ENCODE measurements at regions not wholly inside any gene's neighbourhood (a gene's known extent, or its start where the extent isn't known, plus 50 kb on each side); places are given as distances from the start of the nearest gene placed in this dataset.

DNA sequence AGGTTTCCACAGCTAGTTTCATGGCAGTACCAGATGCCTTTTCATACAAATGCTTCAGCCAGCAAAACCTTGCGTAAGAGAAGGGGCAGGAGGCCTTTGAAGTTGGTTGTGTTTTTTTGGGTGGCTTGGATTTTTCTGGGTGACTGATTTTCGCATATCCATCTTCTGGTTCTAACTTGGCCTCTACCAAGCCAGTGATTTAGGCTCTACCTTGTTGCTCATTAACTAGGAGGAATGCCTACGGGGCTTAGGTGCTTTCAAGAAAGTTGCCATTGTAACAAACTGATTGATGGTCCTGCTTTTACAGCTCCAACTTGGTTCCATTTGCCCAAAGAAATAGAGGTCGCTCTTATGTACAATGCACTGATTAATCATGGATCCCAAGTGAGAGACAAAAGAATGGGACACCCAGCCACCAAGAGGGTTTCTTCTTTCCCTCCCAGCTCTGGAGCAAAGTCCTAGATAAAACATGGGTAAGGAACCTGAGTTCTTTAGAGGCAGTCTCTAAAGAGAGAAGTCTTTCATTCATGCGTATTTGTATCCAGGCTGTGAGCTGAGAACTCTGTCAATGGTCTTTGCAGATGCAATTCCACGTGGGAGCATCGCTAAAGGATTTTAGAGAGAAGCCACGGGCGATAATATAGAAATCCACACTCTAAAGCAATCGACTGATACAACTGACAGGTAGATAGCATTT lies 92.1 kb upstream of the FGFR2 start:
- no peaks in the 10 kb centered on the region for H3K36me3 ChIP-seq (ENCODE audit: control insufficient read depth, insufficient read depth, low read length)
- H3K27me3 ChIP-seq (ENCODE audit: control insufficient read depth, insufficient read depth, low read length): no peaks in the 10 kb centered on the region
- no peak overlapping the region for H3K4me3 ChIP-seq (ENCODE audit: low read depth, low read length)
- H3K4me1 ChIP-seq (ENCODE audit: control insufficient read depth, insufficient read depth, low read length): peaks cover 16% of the 10 kb centered on the region; the same call in 1 of the 2 replicates
- no peaks in the 10 kb centered on the region for H3K9me3 ChIP-seq (ENCODE audit: control insufficient read depth, insufficient read depth, low read length)
- H3K9ac ChIP-seq (ENCODE audit: low read depth, low read length): no peak overlapping the region
- H3K27ac ChIP-seq (ENCODE audit: low read depth, low read length): peak overlapping the region; percentile 24

DNA sequence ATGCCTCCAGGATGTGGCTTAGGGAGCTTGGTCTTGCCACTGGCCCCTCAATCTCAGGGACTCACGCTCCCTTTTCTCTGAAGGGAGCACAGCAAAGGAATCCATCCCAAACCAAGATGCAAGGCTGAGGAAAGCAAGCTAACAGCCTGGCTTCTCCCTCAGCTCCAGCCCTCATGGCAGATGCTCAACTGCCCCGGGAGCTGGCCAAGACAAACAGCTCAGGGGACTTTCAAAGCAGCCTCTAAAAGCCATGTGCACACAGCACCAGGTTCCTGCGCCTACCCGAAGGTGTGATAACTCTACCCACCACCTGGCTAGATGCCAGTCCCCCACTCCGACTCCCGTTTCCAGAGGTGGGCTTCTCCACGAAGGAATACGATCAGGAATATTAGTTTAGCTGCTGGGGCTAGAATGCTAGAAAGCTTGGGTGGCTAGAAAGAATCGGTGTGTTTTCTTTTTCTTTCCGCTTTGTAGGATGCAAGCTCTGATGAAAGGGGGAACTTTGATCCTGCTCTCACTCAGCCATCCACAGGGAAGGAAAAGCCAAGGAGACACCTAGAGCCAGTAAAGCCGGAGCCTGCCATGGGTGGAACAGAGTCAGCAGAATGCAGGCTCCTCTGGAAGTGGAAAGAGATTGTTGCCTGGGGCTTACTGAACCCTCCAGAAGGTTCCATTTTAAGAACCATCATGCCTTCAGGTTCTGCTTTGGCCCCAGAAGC lies 89.0 kb upstream of the FGFR2 start:
- no peak overlapping the region for H3K4me3 ChIP-seq (ENCODE audit: low read depth, low read length)
- no peaks in the 10 kb centered on the region for H3K27me3 ChIP-seq (ENCODE audit: control insufficient read depth, insufficient read depth, low read length)
- no peak overlapping the region for H3K27ac ChIP-seq (ENCODE audit: low read depth, low read length)
- H3K9me3 ChIP-seq (ENCODE audit: control insufficient read depth, insufficient read depth, low read length): no peaks in the 10 kb centered on the region
- H3K4me1 ChIP-seq (ENCODE audit: control insufficient read depth, insufficient read depth, low read length): peaks cover 20% of the 10 kb centered on the region
- no peaks in the 10 kb centered on the region for H3K36me3 ChIP-seq (ENCODE audit: control insufficient read depth, insufficient read depth, low read length)
- no peak overlapping the region for H3K9ac ChIP-seq (ENCODE audit: low read depth, low read length)

DNA sequence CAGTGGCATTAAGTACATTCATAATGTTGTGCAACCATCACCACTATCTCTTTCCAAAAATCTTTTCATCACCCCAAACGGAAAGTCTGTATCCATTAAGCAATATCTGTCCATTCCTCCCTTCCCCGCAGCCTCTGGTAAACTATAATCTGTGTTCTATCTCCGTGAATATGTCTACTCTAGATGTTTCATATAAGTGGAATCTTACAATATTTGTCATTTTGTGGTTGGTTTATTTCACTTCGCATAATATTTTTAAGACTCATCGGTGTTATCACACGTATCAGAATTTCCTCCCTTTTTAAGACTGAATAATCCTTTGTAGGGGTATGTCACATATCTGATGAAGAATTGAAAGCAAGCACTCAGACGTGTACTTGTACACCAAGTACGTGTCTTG lies 86.0 kb upstream of the FGFR2 start:
- Histone ChIP-seq H3K4me3 (ENCODE audit: low read depth, low read length) (no peak overlapping the region), H3K36me3 (ENCODE audit: control insufficient read depth, insufficient read depth, low read length) (no peaks in the 10 kb centered on the region), H3K27ac (ENCODE audit: low read depth, low read length) (no peak overlapping the region), H3K27me3 (ENCODE audit: control insufficient read depth, insufficient read depth, low read length) (no peaks in the 10 kb centered on the region), H3K9me3 (ENCODE audit: control insufficient read depth, insufficient read depth, low read length) (no peaks in the 10 kb centered on the region), H3K9ac (ENCODE audit: low read depth, low read length) (no peak overlapping the region), H3K4me1 (ENCODE audit: control insufficient read depth, insufficient read depth, low read length) (peaks cover 8% of the 10 kb centered on the region; the same call in 1 of the 2 replicates)

DNA sequence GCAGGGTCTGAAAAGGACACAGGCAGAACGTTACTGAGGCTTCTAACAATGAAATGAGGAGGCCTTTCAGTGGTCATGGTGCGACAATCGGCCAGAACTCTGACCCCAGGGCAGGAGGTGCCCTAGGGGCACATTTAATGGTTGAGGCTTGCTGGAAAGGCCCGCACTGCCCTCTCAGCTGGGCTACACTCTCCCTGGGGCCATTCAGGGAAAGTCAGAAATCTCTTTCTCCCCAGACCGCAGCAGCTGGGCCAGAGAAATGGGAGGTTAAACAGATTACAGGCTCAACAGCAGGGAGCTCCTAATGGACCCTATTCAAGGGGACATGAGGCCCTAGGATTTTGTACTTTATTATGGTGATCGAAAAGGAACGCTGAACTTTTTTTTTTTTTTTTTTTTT lies 85.6 kb upstream of the FGFR2 start:
- no peaks in the 10 kb centered on the region for H3K27me3 ChIP-seq (ENCODE audit: control insufficient read depth, insufficient read depth, low read length)
- no peak overlapping the region for H3K9ac ChIP-seq (ENCODE audit: low read depth, low read length)
- H3K4me3 ChIP-seq (ENCODE audit: low read depth, low read length): no peak overlapping the region
- no peak overlapping the region for H3K27ac ChIP-seq (ENCODE audit: low read depth, low read length)
- H3K4me1 ChIP-seq (ENCODE audit: control insufficient read depth, insufficient read depth, low read length): peaks cover 8% of the 10 kb centered on the region; the same call in 1 of the 2 replicates
- H3K36me3 ChIP-seq (ENCODE audit: control insufficient read depth, insufficient read depth, low read length): no peaks in the 10 kb centered on the region
- 0 out of 2 replicates have a peak, but pooled peaks cover 2% of the 10 kb centered on the region for H3K9me3 ChIP-seq (ENCODE audit: control insufficient read depth, insufficient read depth, low read length)

DNA sequence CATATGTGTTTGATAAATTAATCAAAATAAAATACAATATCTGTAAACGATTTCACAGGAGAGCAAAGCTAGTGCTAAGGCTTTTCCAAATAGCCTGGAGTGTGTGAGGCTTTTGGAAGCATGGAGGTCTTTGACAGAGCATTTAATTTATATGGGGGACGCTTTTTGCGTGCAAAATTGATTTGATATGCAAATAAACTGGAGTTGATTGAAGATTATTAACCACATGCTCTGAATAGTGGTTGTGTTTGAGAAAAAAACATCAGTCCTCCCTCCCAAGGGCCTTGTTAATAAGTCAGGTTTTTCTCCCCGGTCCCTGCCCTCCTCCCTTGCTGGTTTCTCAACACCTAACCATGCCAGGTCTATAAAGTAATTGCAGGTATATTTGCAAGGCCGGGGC lies 85.1 kb upstream of the FGFR2 start:
- H3K4me3 ChIP-seq (ENCODE audit: low read depth, low read length): no peak overlapping the region
- no peak overlapping the region for H3K27ac ChIP-seq (ENCODE audit: low read depth, low read length)
- H3K36me3 ChIP-seq (ENCODE audit: control insufficient read depth, insufficient read depth, low read length): no peaks in the 10 kb centered on the region
- peaks cover 8% of the 10 kb centered on the region; the same call in 1 of the 2 replicates for H3K4me1 ChIP-seq (ENCODE audit: control insufficient read depth, insufficient read depth, low read length)
- no peaks in the 10 kb centered on the region for H3K27me3 ChIP-seq (ENCODE audit: control insufficient read depth, insufficient read depth, low read length)
- peaks cover 7% of the 10 kb centered on the region; the same call in 1 of the 2 replicates for H3K9me3 ChIP-seq (ENCODE audit: control insufficient read depth, insufficient read depth, low read length)
- H3K9ac ChIP-seq (ENCODE audit: low read depth, low read length): no peak overlapping the region

DNA sequence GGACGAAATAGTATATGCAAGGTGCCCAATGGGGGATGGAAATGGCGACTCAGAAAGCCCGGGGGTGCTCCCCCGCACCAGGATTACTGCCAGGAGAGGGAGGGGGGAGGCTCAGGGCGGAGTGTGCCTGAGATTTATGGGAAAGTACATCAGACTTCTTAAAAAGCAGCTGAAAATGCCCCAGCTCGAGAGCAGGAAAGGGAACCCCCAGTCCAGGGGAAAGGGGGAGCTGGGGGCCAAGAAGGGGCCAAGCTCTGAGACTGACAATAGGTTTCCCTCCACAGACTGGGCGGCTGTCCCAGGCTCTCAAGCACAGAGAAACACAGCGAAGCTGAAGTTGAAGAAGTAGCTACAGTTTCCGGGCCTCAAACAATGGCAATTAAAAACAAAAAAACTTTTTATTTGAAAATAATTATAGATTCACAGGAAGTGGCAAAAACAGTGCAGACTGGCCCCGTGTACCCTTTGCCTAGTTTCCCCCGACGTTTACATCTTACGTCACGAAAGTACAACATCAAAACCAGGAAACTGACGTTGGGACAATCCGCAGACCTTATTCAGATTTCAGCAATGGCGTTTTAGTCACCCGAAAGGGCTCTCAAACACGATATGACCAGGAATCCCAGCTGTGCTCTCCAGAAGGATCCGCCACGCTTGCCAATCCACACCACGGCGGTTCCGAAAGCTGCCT lies 83.9 kb upstream of the FGFR2 start:
- Histone ChIP-seq H3K27ac (ENCODE audit: low read depth, low read length) (no peak overlapping the region), H3K9ac (ENCODE audit: low read depth, low read length) (no peak overlapping the region), H3K36me3 (ENCODE audit: control insufficient read depth, insufficient read depth, low read length) (no peaks in the 10 kb centered on the region), H3K4me3 (ENCODE audit: low read depth, low read length) (no peak overlapping the region), H3K27me3 (ENCODE audit: control insufficient read depth, insufficient read depth, low read length) (no peaks in the 10 kb centered on the region), H3K4me1 (ENCODE audit: control insufficient read depth, insufficient read depth, low read length) (peaks cover 8% of the 10 kb centered on the region; the same call in 1 of the 2 replicates), H3K9me3 (ENCODE audit: control insufficient read depth, insufficient read depth, low read length) (peaks cover 9% of the 10 kb centered on the region; the same call in 1 of the 2 replicates)

DNA sequence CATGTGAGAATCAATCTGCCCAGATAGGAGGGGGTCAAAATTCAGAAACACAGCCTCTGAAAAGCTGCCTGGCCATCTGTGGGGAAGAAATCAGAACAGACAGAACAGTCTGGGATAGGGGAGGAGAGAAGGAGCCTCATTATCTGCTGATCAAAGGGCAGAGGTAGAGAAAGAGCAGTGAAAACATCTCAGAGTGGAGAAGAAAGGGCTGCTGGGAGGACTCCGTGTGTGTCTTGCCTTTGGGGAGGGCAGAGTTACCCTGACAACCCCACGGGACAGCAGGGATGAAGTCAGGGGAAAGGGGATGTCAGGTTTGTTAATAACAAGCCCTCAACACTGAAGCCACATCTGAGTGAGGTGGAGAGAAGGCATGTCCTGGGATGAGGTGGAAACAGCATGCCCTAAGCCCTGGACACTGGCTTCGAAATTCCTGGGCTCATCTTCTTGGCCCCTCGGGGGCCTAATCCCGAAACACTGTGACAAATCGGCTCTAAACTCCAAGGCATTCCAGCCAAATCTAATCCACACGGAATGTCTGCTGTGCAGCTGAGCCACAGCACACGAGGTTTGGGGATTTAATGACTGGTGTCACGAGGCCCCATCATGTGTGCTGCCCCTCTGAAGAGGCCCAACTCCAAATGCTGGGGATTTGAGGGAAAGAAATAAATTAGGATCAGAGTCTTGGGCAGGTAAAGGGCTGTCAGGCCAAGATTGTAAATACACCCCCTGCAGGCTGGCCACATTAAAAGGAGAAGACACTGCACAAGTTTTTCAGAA lies 82.8 kb upstream of the FGFR2 start:
- Histone ChIP-seq H3K27me3 (ENCODE audit: control insufficient read depth, insufficient read depth, low read length) (no peaks in the 10 kb centered on the region), H3K27ac (ENCODE audit: low read depth, low read length) (no peak overlapping the region), H3K4me1 (ENCODE audit: control insufficient read depth, insufficient read depth, low read length) (peaks cover 8% of the 10 kb centered on the region; the same call in 1 of the 2 replicates), H3K4me3 (ENCODE audit: low read depth, low read length) (no peak overlapping the region), H3K9ac (ENCODE audit: low read depth, low read length) (no peak overlapping the region), H3K36me3 (ENCODE audit: control insufficient read depth, insufficient read depth, low read length) (no peaks in the 10 kb centered on the region), H3K9me3 (ENCODE audit: control insufficient read depth, insufficient read depth, low read length) (peaks cover 9% of the 10 kb centered on the region; the same call in 1 of the 2 replicates)

DNA sequence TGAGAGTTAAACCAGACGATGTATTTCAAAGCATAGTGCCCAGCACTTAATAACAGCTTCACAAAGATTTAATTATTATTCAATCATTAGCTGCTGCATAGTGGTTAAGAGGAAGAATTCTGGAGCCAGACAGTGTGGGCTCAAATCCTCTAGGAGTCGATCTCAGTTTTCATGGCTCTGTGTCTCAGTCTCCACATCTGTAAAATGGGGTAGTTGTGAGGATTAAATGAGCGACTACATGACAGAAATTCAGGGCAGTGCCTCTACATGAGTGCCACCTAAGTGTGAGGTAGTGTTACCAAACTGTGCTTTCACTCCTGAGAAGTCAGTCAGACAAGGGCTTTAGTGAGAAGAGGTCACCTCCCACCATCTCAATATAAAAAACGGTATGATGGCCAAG lies 81.7 kb upstream of the FGFR2 start:
- no peaks in the 10 kb centered on the region for H3K36me3 ChIP-seq (ENCODE audit: control insufficient read depth, insufficient read depth, low read length)
- no peaks in the 10 kb centered on the region for H3K27me3 ChIP-seq (ENCODE audit: control insufficient read depth, insufficient read depth, low read length)
- H3K4me1 ChIP-seq (ENCODE audit: control insufficient read depth, insufficient read depth, low read length): peaks cover 8% of the 10 kb centered on the region; the same call in 1 of the 2 replicates
- H3K9ac ChIP-seq (ENCODE audit: low read depth, low read length): no peak overlapping the region
- H3K4me3 ChIP-seq (ENCODE audit: low read depth, low read length): no peak overlapping the region
- no peak overlapping the region for H3K27ac ChIP-seq (ENCODE audit: low read depth, low read length)
- peaks cover 9% of the 10 kb centered on the region; the same call in 1 of the 2 replicates for H3K9me3 ChIP-seq (ENCODE audit: control insufficient read depth, insufficient read depth, low read length)

DNA sequence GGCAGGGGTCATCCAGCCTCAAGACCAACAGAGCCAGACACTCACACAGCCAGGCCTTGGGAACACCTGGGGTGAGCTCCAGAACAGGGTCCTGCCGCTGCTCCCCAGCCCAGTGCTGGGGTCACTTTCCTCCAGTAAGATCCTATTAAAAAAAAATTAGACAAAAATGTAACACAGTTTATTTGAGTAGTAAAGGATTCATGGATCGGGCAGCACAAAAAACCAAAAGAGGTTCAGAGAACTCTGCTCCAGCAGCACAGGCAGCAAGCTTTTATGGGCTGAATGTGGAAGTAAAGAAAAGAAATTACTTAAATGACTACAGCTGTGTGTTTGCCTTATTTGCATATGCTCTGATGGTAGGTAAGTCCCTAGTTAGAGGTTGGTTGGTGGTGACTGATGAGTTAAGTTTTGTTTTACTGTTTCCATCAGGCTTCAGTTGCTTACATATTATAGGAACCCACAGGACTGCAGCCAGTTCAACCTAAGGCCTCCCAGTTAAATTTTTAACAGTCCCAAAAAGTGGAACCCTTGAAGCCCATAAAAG lies 80.5 kb upstream of the FGFR2 start:
- H3K4me3 ChIP-seq (ENCODE audit: low read depth, low read length): no peak overlapping the region
- H3K27ac ChIP-seq (ENCODE audit: low read depth, low read length): no peak overlapping the region

DNA sequence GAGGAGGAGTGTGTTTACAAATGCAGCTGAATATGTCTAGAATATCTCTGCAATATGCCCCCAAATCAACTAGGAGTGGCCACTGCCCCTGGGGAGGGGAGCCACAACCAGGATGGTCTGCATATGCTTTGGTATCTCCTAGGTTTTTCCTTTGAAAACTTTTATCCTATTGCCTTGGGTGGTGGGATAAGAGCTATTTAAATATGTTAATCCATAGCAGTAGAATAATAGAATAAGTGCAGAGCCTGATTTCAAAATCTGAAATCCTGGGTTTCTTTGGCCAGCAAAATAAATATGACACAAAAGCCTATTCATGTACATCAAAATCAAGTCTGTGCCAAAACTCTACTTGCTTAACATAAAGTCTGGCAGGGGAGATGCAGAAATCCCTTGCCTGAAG lies 79.6 kb upstream of the FGFR2 start:
- Histone ChIP-seq H3K4me1 (ENCODE audit: control insufficient read depth, insufficient read depth, low read length) (no peaks in the 10 kb centered on the region; the same call in 1 of the 2 replicates), H3K9ac (ENCODE audit: low read depth, low read length) (no peak overlapping the region), H3K9me3 (ENCODE audit: control insufficient read depth, insufficient read depth, low read length) (peaks cover 9% of the 10 kb centered on the region; the same call in 1 of the 2 replicates), H3K36me3 (ENCODE audit: control insufficient read depth, insufficient read depth, low read length) (no peaks in the 10 kb centered on the region), H3K4me3 (ENCODE audit: low read depth, low read length) (no peak overlapping the region), H3K27ac (ENCODE audit: low read depth, low read length) (no peak overlapping the region), H3K27me3 (ENCODE audit: control insufficient read depth, insufficient read depth, low read length) (no peaks in the 10 kb centered on the region)

More for the DNA sequence above, 80.5 kb upstream of the FGFR2 start:
- Histone ChIP-seq H3K27me3 (ENCODE audit: control insufficient read depth, insufficient read depth, low read length) (no peaks in the 10 kb centered on the region), H3K9ac (ENCODE audit: low read depth, low read length) (no peak overlapping the region), H3K36me3 (ENCODE audit: control insufficient read depth, insufficient read depth, low read length) (no peaks in the 10 kb centered on the region), H3K9me3 (ENCODE audit: control insufficient read depth, insufficient read depth, low read length) (peaks cover 9% of the 10 kb centered on the region; the same call in 1 of the 2 replicates), H3K4me1 (ENCODE audit: control insufficient read depth, insufficient read depth, low read length) (peaks cover 4% of the 10 kb centered on the region; the same call in 1 of the 2 replicates)
